Breast epithelium (tissue), 3 donors: ENCODE measurements at regions not wholly inside any gene's neighbourhood (a gene's known extent, or its start where the extent isn't known, plus 50 kb on each side); places are given as distances from the start of the nearest gene placed in this dataset.
"Not testable (repeated sequence)": the region's sequence is repeated elsewhere in the genome, so short reads cannot be mapped to it uniquely, and the experiment has no call there.

Source experiments
- CTCF ChIP-seq, 3 donors: fragments of 450-650 bp; IDR thresholded peaks; one replicate each; pipeline ENCODE4 v1.5.1; 2016 to 2017; ENCODE audit warnings: antibody characterized with exemption in 3 of 3, mild to moderate bottlenecking in 3 of 3, moderate library complexity in 3 of 3
- POLR2A ChIP-seq: fragments of 450-650 bp; IDR thresholded peaks from one replicate; pipeline ENCODE4 v1.6.1; 2016; ENCODE audit warnings: antibody characterized with exemption, mild to moderate bottlenecking, moderate library complexity
- POLR2AphosphoS5 ChIP-seq, 3 donors: sonication (generic); formaldehyde crosslinking; IDR thresholded peaks; one replicate each; pipeline ENCODE4 v1.6.1; 2017; ENCODE audit warnings: antibody characterized with exemption in 3 of 3

- TF ChIP-seq POLR2AphosphoS5 (IDR thresholded peaks at IDR 0.05); CTCF (IDR thresholded peaks at IDR 0.05); POLR2A: not testable (repeated sequence)
Observed at GRCh38 chr1:222051311-222051710, 309.4 kb upstream of the DUSP10 start.
